Neural progenitor cell (in vitro differentiated cells): ENCODE measurements at regions not wholly inside any gene's neighbourhood (a gene's known extent, or its start where the extent isn't known, plus 50 kb on each side); places are given as distances from the start of the nearest gene placed in this dataset.

Experiments used
- DNase-seq: peaks from one replicate; pipeline ENCODE4 v3.0.0-alpha.2; 2016; ENCODE audit warnings: low spot score
- H2AFZ ChIP-seq: fragments of 200-600 bp; sonication (generic); replicated peaks from 2 replicates; pipeline ENCODE4 v1.6.1; 2016; ENCODE audit warnings: antibody characterized with exemption
- H3F3A ChIP-seq: fragments of 200-600 bp; sonication (generic); 2 replicates; pipeline ENCODE4 v1.6.1; 2016; ENCODE audit warnings: antibody characterized with exemption, low read depth
- H3K27ac ChIP-seq: fragments of 200-600 bp; sonication (generic); 2 replicates; pipeline ENCODE4 v1.5.1; 2016; ENCODE audit warnings: mild to moderate bottlenecking
- H3K27me3 ChIP-seq: fragments of 200-600 bp; sonication (generic); 2 replicates; pipeline ENCODE4 v1.6.1; 2016; ENCODE audit warnings: mild to moderate bottlenecking, moderate library complexity
- H3K36me3 ChIP-seq: fragments of 200-600 bp; sonication (generic); 2 replicates; pipeline ENCODE4 v1.5.1; 2016
- H3K4me1 ChIP-seq: fragments of 200-600 bp; sonication (generic); 2 replicates; pipeline ENCODE4 v1.6.1; 2016; ENCODE audit warnings: mixed run types
- H3K4me2 ChIP-seq: fragments of 200-600 bp; sonication (generic); 2 replicates; pipeline ENCODE4 v1.6.1; 2016
- H3K4me3 ChIP-seq: fragments of 200-600 bp; sonication (generic); 2 replicates; pipeline ENCODE4 v1.5.1; 2016
- H3K79me2 ChIP-seq: fragments of 200-600 bp; sonication (generic); 2 replicates; pipeline ENCODE4 v1.6.1; 2016; ENCODE audit warnings: low read depth
- H3K9ac ChIP-seq: fragments of 200-600 bp; sonication (generic); 2 replicates; pipeline ENCODE4 v1.6.1; 2016
- H3K9me3 ChIP-seq: fragments of 200-600 bp; sonication (generic); 2 replicates; pipeline ENCODE4 v1.5.1; 2016; ENCODE audit warnings: low read depth
- H4K20me1 ChIP-seq: fragments of 200-600 bp; sonication (generic); 2 replicates; pipeline ENCODE4 v1.6.1; 2016; ENCODE audit warnings: low read depth
- H3K27ac Mint-ChIP-seq: 3 replicates; pipeline ENCODE4 v1.8.0; 2021; ENCODE audit warnings: mixed read lengths
- H3K27me3 Mint-ChIP-seq: 2 replicates; pipeline ENCODE4 v1.8.0; 2022; ENCODE audit warnings: low read depth, mild to moderate bottlenecking, inconsistent platforms, moderate library complexity, mixed read lengths; ENCODE audit not compliant: insufficient read depth
- H3K36me3 Mint-ChIP-seq: 3 replicates; pipeline ENCODE4 v1.8.0; 2021; ENCODE audit warnings: mixed read lengths
- H3K4me1 Mint-ChIP-seq: 3 replicates; pipeline ENCODE4 v1.8.0; 2021; ENCODE audit warnings: mixed read lengths
- H3K4me3 Mint-ChIP-seq: 3 replicates; pipeline ENCODE4 v1.8.0; 2021; ENCODE audit warnings: mild to moderate bottlenecking, moderate library complexity, mixed read lengths
- H3K9me3 Mint-ChIP-seq: 3 replicates; pipeline ENCODE4 v1.8.0; 2020; ENCODE audit warnings: mixed read lengths
- CTCF ChIP-seq: fragments of 200-600 bp; sonication (generic); IDR thresholded peaks from 2 replicates; pipeline ENCODE4 v1.5.1; 2017; ENCODE audit warnings: antibody characterized with exemption, mild to moderate bottlenecking
- EZH2 ChIP-seq: fragments of 200-600 bp; sonication (generic); IDR thresholded peaks from 2 replicates; pipeline ENCODE4 v1.6.1; 2017; ENCODE audit warnings: antibody characterized with exemption, mild to moderate bottlenecking, moderate library complexity
- EZH2phosphoT487 ChIP-seq: fragments of 200-600 bp; sonication (generic); IDR thresholded peaks from 2 replicates; pipeline ENCODE4 v1.6.1; 2017; ENCODE audit warnings: antibody characterized with exemption

- Mint-ChIP-seq H3K27ac (no peak overlapping the region), H3K4me1 (peaks cover 2% of the 10 kb centered on the region), H3K9me3 (no peaks in the 10 kb centered on the region), H3K27me3 (no peaks in the 10 kb centered on the region), H3K36me3 (no peaks in the 10 kb centered on the region), H3K4me3 (no peak overlapping the region)
- Histone ChIP-seq H3K27ac (no peak overlapping the region), H3K79me2 (no peaks in the 10 kb centered on the region), H3K9me3 (no peaks in the 10 kb centered on the region), H3K4me3 (no peak overlapping the region), H3K27me3 (no peaks in the 10 kb centered on the region), H3K36me3 (no peaks in the 10 kb centered on the region), H3K4me1 (no peaks in the 10 kb centered on the region), H2AFZ (no peak overlapping the region), H3F3A (no peaks in the 10 kb centered on the region), H3K4me2 (no peak overlapping the region), H4K20me1 (no peaks in the 10 kb centered on the region), H3K9ac (no peak overlapping the region)
- no peak for DNase-seq
- TF ChIP-seq EZH2 (no peak), EZH2phosphoT487 (no peak), CTCF (no peak)
Observed at GRCh38 chr1:78715181-78715661, 65.6 kb downstream of the IFI44 start.

GRCh38 chr1:78716186-78716585 is 66.6 kb downstream of the IFI44 start:
- Histone ChIP-seq H3K4me2 (no peak overlapping the region), H3K79me2 (no peaks in the 10 kb centered on the region), H3K9ac (no peak overlapping the region), H2AFZ (no peak overlapping the region), H3K4me1 (no peaks in the 10 kb centered on the region), H3K36me3 (no peaks in the 10 kb centered on the region), H3K27ac (no peak overlapping the region), H3K9me3 (no peaks in the 10 kb centered on the region), H4K20me1 (no peaks in the 10 kb centered on the region), H3F3A (no peaks in the 10 kb centered on the region), H3K4me3 (no peak overlapping the region), H3K27me3 (no peaks in the 10 kb centered on the region)
- TF ChIP-seq EZH2 = no peak
- H3K4me3 Mint-ChIP-seq = no peak overlapping the region
- DNase-seq = no peak
- no peak overlapping the region for H3K27ac Mint-ChIP-seq
- peaks cover 2% of the 10 kb centered on the region for H3K4me1 Mint-ChIP-seq
- H3K36me3 Mint-ChIP-seq = no peaks in the 10 kb centered on the region
- no peaks in the 10 kb centered on the region for H3K27me3 Mint-ChIP-seq
- no peaks in the 10 kb centered on the region for H3K9me3 Mint-ChIP-seq

GRCh38 chr1:78718566-78718965 is 68.9 kb downstream of the IFI44 start:
- no peak overlapping the region for H2AFZ ChIP-seq
- no peak overlapping the region for H3K27ac ChIP-seq
- H3K4me3 Mint-ChIP-seq = no peak overlapping the region
- H4K20me1 ChIP-seq = no peaks in the 10 kb centered on the region
- H3K27me3 ChIP-seq = no peaks in the 10 kb centered on the region
- peaks cover 2% of the 10 kb centered on the region for H3K4me1 Mint-ChIP-seq
- H3F3A ChIP-seq = no peaks in the 10 kb centered on the region
- TF ChIP-seq CTCF = no peak
- no peak for TF ChIP-seq EZH2
- TF ChIP-seq EZH2phosphoT487 = no peak
- H3K4me3 ChIP-seq = no peak overlapping the region
- H3K79me2 ChIP-seq = no peaks in the 10 kb centered on the region
- no peaks in the 10 kb centered on the region for H3K36me3 ChIP-seq
- DNase-seq = no peak
- H3K36me3 Mint-ChIP-seq = no peaks in the 10 kb centered on the region
- no peaks in the 10 kb centered on the region for H3K9me3 Mint-ChIP-seq
- H3K9me3 ChIP-seq = no peaks in the 10 kb centered on the region
- H3K27me3 Mint-ChIP-seq = no peaks in the 10 kb centered on the region
- no peak overlapping the region for H3K4me2 ChIP-seq
- no peaks in the 10 kb centered on the region for H3K4me1 ChIP-seq
- H3K27ac Mint-ChIP-seq = no peak overlapping the region
- H3K9ac ChIP-seq = no peak overlapping the region

GRCh38 chr1:78721136-78721535 is 71.5 kb downstream of the IFI44 start:
- Histone ChIP-seq H3K9ac (no peak overlapping the region), H4K20me1 (no peaks in the 10 kb centered on the region), H3K4me3 (no peak overlapping the region), H3F3A (no peaks in the 10 kb centered on the region), H3K4me2 (no peak overlapping the region), H3K9me3 (no peaks in the 10 kb centered on the region), H3K79me2 (no peaks in the 10 kb centered on the region), H3K27ac (no peak overlapping the region), H2AFZ (no peak overlapping the region), H3K27me3 (no peaks in the 10 kb centered on the region), H3K4me1 (no peaks in the 10 kb centered on the region), H3K36me3 (no peaks in the 10 kb centered on the region)
- no peak for DNase-seq
- H3K4me1 Mint-ChIP-seq = peaks cover 2% of the 10 kb centered on the region
- no peaks in the 10 kb centered on the region for H3K36me3 Mint-ChIP-seq
- H3K27ac Mint-ChIP-seq = no peak overlapping the region
- TF ChIP-seq EZH2 (no peak), EZH2phosphoT487 (no peak), CTCF (no peak)
- H3K9me3 Mint-ChIP-seq = no peaks in the 10 kb centered on the region
- H3K27me3 Mint-ChIP-seq = no peaks in the 10 kb centered on the region
- H3K4me3 Mint-ChIP-seq = no peak overlapping the region
